Vagina (tissue), 2 donors: ENCODE measurements at regions not wholly inside any gene's neighbourhood (a gene's known extent, or its start where the extent isn't known, plus 50 kb on each side); places are given as distances from the start of the nearest gene placed in this dataset.

Experiments
- POLR2A ChIP-seq, 2 donors: fragments of 450-650 bp; IDR thresholded peaks; one replicate each; pipeline ENCODE4 v1.6.1; 2017; ENCODE audit warnings: antibody characterized with exemption in 2 of 2, mild to moderate bottlenecking in 2 of 2, moderate library complexity in 2 of 2
- TF ChIP-seq, protein P1 (sequence below), 3 experiments: fragments of 450-650 bp in 2 of 3; fragments of 200-600 bp in 1 of 3; sonication (generic) in 1 of 3; IDR thresholded peaks; one replicate each; pipeline ENCODE4 v1.5.1; 2017 to 2019; ENCODE audit warnings: antibody characterized with exemption in 3 of 3, mild to moderate bottlenecking in 2 of 3, moderate library complexity in 2 of 3

DNA sequence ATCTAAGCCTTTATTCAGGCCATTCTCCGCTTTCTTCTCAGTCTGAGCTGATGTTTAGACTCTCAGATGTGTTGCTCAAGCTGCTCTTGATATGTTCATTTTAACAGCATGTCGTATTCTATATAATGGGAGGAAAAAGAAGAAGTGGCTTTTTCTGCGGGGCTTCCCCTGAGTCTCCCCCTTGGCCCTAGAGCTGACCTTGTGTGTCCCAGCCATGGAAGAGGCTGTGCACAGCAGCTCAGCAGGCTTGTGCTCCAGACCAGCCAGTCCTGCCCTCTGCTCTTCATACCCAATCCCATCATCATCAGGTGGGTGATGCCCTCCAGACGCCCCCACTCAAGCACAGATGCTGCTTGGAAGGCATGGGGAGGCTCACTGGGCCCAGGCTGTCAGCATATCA, 155.1 kb upstream of the CELF4 start:
- no peak for TF ChIP-seq POLR2A (IDR thresholded peaks at IDR 0.05)
- TF ChIP-seq, protein P1, sequence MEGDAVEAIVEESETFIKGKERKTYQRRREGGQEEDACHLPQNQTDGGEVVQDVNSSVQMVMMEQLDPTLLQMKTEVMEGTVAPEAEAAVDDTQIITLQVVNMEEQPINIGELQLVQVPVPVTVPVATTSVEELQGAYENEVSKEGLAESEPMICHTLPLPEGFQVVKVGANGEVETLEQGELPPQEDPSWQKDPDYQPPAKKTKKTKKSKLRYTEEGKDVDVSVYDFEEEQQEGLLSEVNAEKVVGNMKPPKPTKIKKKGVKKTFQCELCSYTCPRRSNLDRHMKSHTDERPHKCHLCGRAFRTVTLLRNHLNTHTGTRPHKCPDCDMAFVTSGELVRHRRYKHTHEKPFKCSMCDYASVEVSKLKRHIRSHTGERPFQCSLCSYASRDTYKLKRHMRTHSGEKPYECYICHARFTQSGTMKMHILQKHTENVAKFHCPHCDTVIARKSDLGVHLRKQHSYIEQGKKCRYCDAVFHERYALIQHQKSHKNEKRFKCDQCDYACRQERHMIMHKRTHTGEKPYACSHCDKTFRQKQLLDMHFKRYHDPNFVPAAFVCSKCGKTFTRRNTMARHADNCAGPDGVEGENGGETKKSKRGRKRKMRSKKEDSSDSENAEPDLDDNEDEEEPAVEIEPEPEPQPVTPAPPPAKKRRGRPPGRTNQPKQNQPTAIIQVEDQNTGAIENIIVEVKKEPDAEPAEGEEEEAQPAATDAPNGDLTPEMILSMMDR (IDR thresholded peaks at IDR 0.05): no peak
